ENCODE measurements at regions not wholly inside any gene's neighbourhood (a gene's known extent, or its start where the extent isn't known, plus 50 kb on each side); places are given as distances from the start of the nearest gene placed in this dataset.

- no peak for TF ChIP-seq CTCF (IDR thresholded peaks at IDR 0.05)
- TF ChIP-seq POLR2A (IDR thresholded peaks at IDR 0.05): no peak
Measured at GRCh38 chr18:25732862-25733261, 357.6 kb downstream of the SS18 start.
